Upper lobe of right lung (tissue), 1 donor: ENCODE measurements at regions not wholly inside any gene's neighbourhood (a gene's known extent, or its start where the extent isn't known, plus 50 kb on each side); places are given as distances from the start of the nearest gene placed in this dataset.
"Not testable (repeated sequence)": the region's sequence is repeated elsewhere in the genome, so short reads cannot be mapped to it uniquely, and the experiment has no call there.

Experiments
- ATAC-seq: fragments of 200-7000 bp; cut with Tn5 transposase; one replicate; pipeline ENCODE4 v1.9.1; 2020; ENCODE audit warnings: mild to moderate bottlenecking, moderate library complexity
- DNase-seq: peaks from one replicate; pipeline ENCODE4 v3.0.0-alpha.2; 2020
- H3K27ac ChIP-seq: fragments of 200-600 bp; one replicate; pipeline ENCODE4 v1.8.0; 2022
- H3K27me3 ChIP-seq: fragments of 200-600 bp; one replicate; pipeline ENCODE4 v1.8.0; 2022; ENCODE audit warnings: mild to moderate bottlenecking
- H3K36me3 ChIP-seq: fragments of 200-600 bp; one replicate; pipeline ENCODE4 v1.8.0; 2022
- H3K4me1 ChIP-seq: fragments of 200-600 bp; one replicate; pipeline ENCODE4 v1.8.0; 2022
- H3K4me3 ChIP-seq: fragments of 200-600 bp; one replicate; pipeline ENCODE4 v1.8.0; 2022; ENCODE audit warnings: mild to moderate bottlenecking
- H3K9me3 ChIP-seq: fragments of 200-600 bp; one replicate; pipeline ENCODE4 v1.8.0; 2022
- CTCF ChIP-seq: fragments of 200-600 bp; IDR thresholded peaks from one replicate; pipeline ENCODE4 v1.8.0; 2022; ENCODE audit warnings: antibody characterized with exemption
- intact Hi-C: fragments of 100-400 bp; cut with DNase I; formaldehyde crosslinking; loops from one replicate; pipeline ENCODE4 v1.11.0; 2022
- donor health status: DM: no; HTN: yes; CAD: no; lungs with severe emphysema.

DNA sequence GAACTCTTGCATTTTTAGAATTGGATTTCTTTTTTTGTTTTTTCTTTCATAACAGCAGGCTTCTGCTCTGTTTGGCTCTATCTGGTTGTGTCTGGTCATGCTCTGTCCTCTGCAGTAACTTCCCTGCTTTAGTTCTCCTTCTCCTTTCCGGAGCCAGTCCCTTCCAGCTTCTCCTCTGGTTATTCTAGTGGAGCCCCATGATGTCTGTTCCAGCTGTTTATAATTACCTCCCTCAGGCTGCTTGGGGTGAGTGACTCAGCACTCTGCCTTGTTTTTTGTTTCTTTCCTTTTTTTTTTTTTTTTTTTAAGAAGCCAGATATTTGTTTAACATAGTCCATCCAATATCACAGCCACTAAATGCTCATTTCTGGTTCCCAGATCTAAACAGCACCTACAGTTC, 409.6 kb downstream of the MAFB start:
- H3K27ac ChIP-seq = peak overlapping the region; percentile 52
- DNase-seq = no peak

DNA sequence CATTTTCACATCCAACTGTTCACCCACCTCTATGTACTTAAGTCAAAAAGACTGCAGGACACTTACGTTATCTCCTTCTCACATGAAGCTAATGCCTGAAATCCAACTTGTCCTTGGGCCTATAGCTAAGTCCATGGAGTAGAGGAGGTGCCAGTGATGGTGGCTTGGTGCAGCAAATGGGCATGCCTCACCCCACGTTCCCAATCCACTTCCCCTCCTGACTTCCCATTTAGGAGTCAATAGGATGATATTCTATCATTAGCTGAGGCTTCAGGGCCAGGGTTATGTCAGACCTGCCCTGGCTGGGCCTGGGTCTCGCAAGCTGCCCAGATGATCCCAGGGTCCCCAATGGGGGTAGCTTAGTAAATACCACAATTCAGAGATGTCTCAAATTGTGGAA, 410.4 kb downstream of the MAFB start:
- no peaks in the 10 kb centered on the region for H3K9me3 ChIP-seq
- no peak overlapping the region for H3K4me3 ChIP-seq
- intact Hi-C loops = no loop called here
- ATAC-seq (peak; percentile 18), DNase-seq (no peak)
- H3K4me1 ChIP-seq = peaks cover 15% of the 10 kb centered on the region
- peak overlapping the region; percentile 31 for H3K27ac ChIP-seq
- H3K36me3 ChIP-seq = no peaks in the 10 kb centered on the region
- no peaks in the 10 kb centered on the region for H3K27me3 ChIP-seq
- TF ChIP-seq CTCF = no peak

More for the DNA sequence above, 409.6 kb downstream of the MAFB start:
- H3K4me1 ChIP-seq = peaks cover 15% of the 10 kb centered on the region
- no peaks in the 10 kb centered on the region for H3K36me3 ChIP-seq
- peak; percentile 95 for ATAC-seq
- no peaks in the 10 kb centered on the region for H3K9me3 ChIP-seq
- H3K4me3 ChIP-seq = no peak overlapping the region
- intact Hi-C loops = no loop called here
- no peaks in the 10 kb centered on the region for H3K27me3 ChIP-seq
- no peak for TF ChIP-seq CTCF

DNA sequence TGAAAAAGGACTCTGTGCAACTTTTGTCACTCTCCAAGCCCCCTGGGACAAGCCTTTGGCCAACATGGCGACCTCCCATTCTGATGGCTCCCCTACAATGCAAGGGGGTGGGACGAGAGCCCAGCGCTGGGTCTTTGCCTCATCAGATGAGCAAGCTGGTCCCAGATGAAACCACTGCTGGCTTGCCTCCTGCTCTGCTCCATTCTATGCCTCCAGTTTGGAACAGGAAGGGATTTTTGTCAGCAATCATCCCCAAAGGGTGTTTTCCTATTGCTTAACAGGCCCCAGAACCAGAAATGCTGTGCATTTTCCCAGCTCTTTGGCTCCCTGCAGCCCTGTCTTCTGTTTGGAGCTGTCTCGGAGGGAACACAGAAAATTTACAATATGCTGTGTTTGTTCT, 412.7 kb downstream of the MAFB start:
- intact Hi-C loops = no loop called here
- ATAC-seq (no peak), DNase-seq (no peak)
- TF ChIP-seq CTCF = no peak
- Histone ChIP-seq H3K36me3 (no peaks in the 10 kb centered on the region), H3K4me3 (no peak overlapping the region), H3K4me1 (peaks cover 15% of the 10 kb centered on the region), H3K9me3 (no peaks in the 10 kb centered on the region), H3K27me3 (no peaks in the 10 kb centered on the region), H3K27ac (no peak overlapping the region)

- no peak for ATAC-seq
- H3K36me3 ChIP-seq = no peaks in the 10 kb centered on the region
- H3K4me3 ChIP-seq = no peak overlapping the region
- intact Hi-C loops = no loop called here
- no peaks in the 10 kb centered on the region for H3K27me3 ChIP-seq
- no peak for TF ChIP-seq CTCF
- H3K4me1 ChIP-seq = peaks cover 15% of the 10 kb centered on the region
- DNase-seq = no peak
- H3K27ac ChIP-seq = no peak overlapping the region
- H3K9me3 ChIP-seq = no peaks in the 10 kb centered on the region
These were observed 413.3 kb downstream of the MAFB start for GRCh38 chr20:40275738-40276137.

- no peaks in the 10 kb centered on the region for H3K27me3 ChIP-seq
- ATAC-seq (no peak), DNase-seq (no peak)
- H3K4me3 ChIP-seq = no peak overlapping the region
- H3K36me3 ChIP-seq = no peaks in the 10 kb centered on the region
- no peaks in the 10 kb centered on the region for H3K9me3 ChIP-seq
- intact Hi-C loops = no loop called here
- TF ChIP-seq CTCF = no peak
- no peak overlapping the region for H3K27ac ChIP-seq
- H3K4me1 ChIP-seq = peaks cover 15% of the 10 kb centered on the region
These were observed 414.0 kb downstream of the MAFB start for GRCh38 chr20:40274912-40275533.

DNA sequence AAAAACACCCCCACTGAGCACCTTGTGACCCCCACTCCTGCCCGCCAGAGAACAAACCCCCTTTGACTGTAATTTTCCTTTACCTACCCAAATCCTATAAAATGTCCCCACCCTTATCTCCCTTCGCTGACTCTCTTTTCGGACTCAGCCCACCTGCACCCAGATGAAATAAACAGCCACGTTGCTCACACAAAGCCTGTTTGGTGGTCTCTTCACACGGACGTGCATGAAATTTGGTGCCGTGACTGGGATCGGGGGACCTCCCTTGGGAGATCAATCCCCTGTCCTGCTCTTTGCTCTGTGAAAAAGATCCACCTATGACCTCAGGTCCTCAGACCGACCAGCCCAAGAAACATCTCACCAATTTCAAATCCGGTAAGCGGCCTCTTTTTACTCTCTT, 419.8 kb downstream of the MAFB start:
- H3K4me3 ChIP-seq, intact Hi-C loops, H3K27me3 ChIP-seq: not testable (repeated sequence)

More for the DNA sequence above, 419.8 kb downstream of the MAFB start:
- not testable (repeated sequence) for H3K9me3 ChIP-seq, H3K36me3 ChIP-seq, ATAC-seq, H3K4me1 ChIP-seq, DNase-seq, H3K27ac ChIP-seq
